ENCODE measurements at regions not wholly inside any gene's neighbourhood (a gene's known extent, or its start where the extent isn't known, plus 50 kb on each side); places are given as distances from the start of the nearest gene placed in this dataset.
"Not testable (repeated sequence)": the region's sequence is repeated elsewhere in the genome, so short reads cannot be mapped to it uniquely, and the experiment has no call there.

- H3K27ac ChIP-seq (ENCODE audit: insufficient read depth, low read length, poor library complexity, severe bottlenecking); DNase-seq; H3K27me3 ChIP-seq (replicated peaks; ENCODE audit: control insufficient read depth, insufficient read depth, low read length, poor library complexity, severe bottlenecking); H3K4me3 ChIP-seq (ENCODE audit: insufficient read depth, low read depth, low read length, poor library complexity, severe bottlenecking); H3K36me3 ChIP-seq (ENCODE audit: control insufficient read depth, insufficient read depth, low read length); H3K4me1 ChIP-seq (ENCODE audit: control insufficient read depth, insufficient read depth, low read length, poor library complexity, severe bottlenecking); H3K9me3 ChIP-seq (ENCODE audit: control insufficient read depth, low read length): not testable (repeated sequence)
These were observed 282.0 kb upstream of the ZNF337 start for GRCh38 chr20:25978450-25979190.

DNA sequence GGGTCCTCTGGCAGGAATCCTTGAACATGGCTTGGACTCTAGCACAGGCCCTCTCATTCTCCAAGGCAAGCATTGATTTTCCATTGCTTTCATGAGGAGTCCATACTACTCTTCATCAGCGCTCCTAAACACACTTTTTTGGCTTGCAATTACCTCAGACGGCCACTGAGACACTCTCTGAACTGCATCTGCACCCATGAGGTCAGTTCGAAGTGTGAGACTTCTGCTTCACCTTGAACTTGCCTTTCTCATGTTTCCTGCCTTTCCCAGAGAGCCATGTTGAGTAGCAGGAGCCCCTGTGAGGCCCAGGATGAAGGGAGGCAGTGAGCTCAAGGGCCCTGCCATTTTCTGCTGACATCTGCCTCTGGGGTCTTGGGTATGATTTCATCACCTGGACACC is 279.2 kb upstream of the ZNF337 start:
- DNase-seq; H3K27ac ChIP-seq (ENCODE audit: insufficient read depth, low read length, poor library complexity, severe bottlenecking); H3K27me3 ChIP-seq (replicated peaks; ENCODE audit: control insufficient read depth, insufficient read depth, low read length, poor library complexity, severe bottlenecking); H3K9me3 ChIP-seq (ENCODE audit: control insufficient read depth, low read length); H3K4me3 ChIP-seq (ENCODE audit: insufficient read depth, low read depth, low read length, poor library complexity, severe bottlenecking); H3K4me1 ChIP-seq (ENCODE audit: control insufficient read depth, insufficient read depth, low read length, poor library complexity, severe bottlenecking); H3K36me3 ChIP-seq (ENCODE audit: control insufficient read depth, insufficient read depth, low read length): not testable (repeated sequence)

DNA sequence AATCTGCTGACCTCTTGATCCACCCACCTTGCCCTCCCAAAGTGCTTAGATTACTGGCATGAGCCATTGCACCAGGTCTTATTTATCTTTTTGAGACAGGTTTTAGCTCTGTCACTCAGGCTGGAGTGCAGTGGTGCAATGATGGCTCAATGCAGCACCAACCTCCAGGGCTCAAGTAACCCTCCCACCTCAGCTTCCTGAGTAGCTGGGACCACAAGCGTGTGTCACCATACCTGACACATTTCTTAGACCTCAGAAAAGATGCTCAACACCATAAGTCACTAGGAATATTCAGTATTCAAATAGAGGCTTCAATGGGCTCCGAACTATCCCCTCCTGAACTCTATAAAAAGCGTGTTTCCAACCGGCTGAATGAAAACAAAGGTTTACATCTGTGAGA is 268.6 kb upstream of the ZNF337 start:
- not testable (repeated sequence) for H3K36me3 ChIP-seq (ENCODE audit: control insufficient read depth, insufficient read depth, low read length); H3K4me3 ChIP-seq (ENCODE audit: insufficient read depth, low read depth, low read length, poor library complexity, severe bottlenecking); H3K27ac ChIP-seq (ENCODE audit: insufficient read depth, low read length, poor library complexity, severe bottlenecking); H3K4me1 ChIP-seq (ENCODE audit: control insufficient read depth, insufficient read depth, low read length, poor library complexity, severe bottlenecking); H3K27me3 ChIP-seq (replicated peaks; ENCODE audit: control insufficient read depth, insufficient read depth, low read length, poor library complexity, severe bottlenecking); H3K9me3 ChIP-seq (ENCODE audit: control insufficient read depth, low read length); DNase-seq

- DNase-seq = not testable (repeated sequence)
These were observed 257.2 kb upstream of the ZNF337 start for GRCh38 chr20:25953876-25954275.

DNA sequence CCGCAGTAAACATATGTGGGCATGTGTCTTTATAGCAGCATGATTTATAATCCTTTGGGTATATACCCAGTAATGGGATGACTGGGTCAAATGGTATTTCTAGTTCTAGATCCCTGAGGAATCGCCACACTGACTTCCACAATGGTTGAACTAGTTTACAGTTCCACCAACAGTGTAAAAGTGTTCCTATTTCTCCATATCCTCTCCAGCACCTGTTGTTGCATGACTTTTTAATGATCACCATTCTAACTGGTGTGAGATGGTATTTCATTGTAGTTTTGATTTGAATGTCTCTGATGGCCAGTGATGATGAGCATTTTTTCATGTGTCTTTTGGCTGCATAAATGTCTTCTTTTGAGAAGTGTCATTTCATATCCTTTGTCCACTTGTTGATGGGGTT is 238.6 kb upstream of the ZNF337 start:
- H3K36me3 ChIP-seq (ENCODE audit: control insufficient read depth, insufficient read depth, low read length); H3K9me3 ChIP-seq (ENCODE audit: control insufficient read depth, low read length); H3K27me3 ChIP-seq (replicated peaks; ENCODE audit: control insufficient read depth, insufficient read depth, low read length, poor library complexity, severe bottlenecking); H3K4me1 ChIP-seq (ENCODE audit: control insufficient read depth, insufficient read depth, low read length, poor library complexity, severe bottlenecking); DNase-seq; H3K4me3 ChIP-seq (ENCODE audit: insufficient read depth, low read depth, low read length, poor library complexity, severe bottlenecking); H3K27ac ChIP-seq (ENCODE audit: insufficient read depth, low read length, poor library complexity, severe bottlenecking): not testable (repeated sequence)

More at GRCh38 chr20:25953876-25954275, 257.2 kb upstream of the ZNF337 start:
- H3K36me3 ChIP-seq (ENCODE audit: control insufficient read depth, insufficient read depth, low read length); H3K27me3 ChIP-seq (replicated peaks; ENCODE audit: control insufficient read depth, insufficient read depth, low read length, poor library complexity, severe bottlenecking); H3K4me1 ChIP-seq (ENCODE audit: control insufficient read depth, insufficient read depth, low read length, poor library complexity, severe bottlenecking); H3K4me3 ChIP-seq (ENCODE audit: insufficient read depth, low read depth, low read length, poor library complexity, severe bottlenecking); H3K9me3 ChIP-seq (ENCODE audit: control insufficient read depth, low read length); H3K27ac ChIP-seq (ENCODE audit: insufficient read depth, low read length, poor library complexity, severe bottlenecking): not testable (repeated sequence)

GRCh38 chr20:25932806-25933205 is 236.2 kb upstream of the ZNF337 start:
- not testable (repeated sequence) for H3K27me3 ChIP-seq (replicated peaks; ENCODE audit: control insufficient read depth, insufficient read depth, low read length, poor library complexity, severe bottlenecking); H3K4me3 ChIP-seq (ENCODE audit: insufficient read depth, low read depth, low read length, poor library complexity, severe bottlenecking); DNase-seq; H3K36me3 ChIP-seq (ENCODE audit: control insufficient read depth, insufficient read depth, low read length); H3K4me1 ChIP-seq (ENCODE audit: control insufficient read depth, insufficient read depth, low read length, poor library complexity, severe bottlenecking); H3K9me3 ChIP-seq (ENCODE audit: control insufficient read depth, low read length); H3K27ac ChIP-seq (ENCODE audit: insufficient read depth, low read length, poor library complexity, severe bottlenecking)

- not testable (repeated sequence) for DNase-seq; H3K27ac ChIP-seq (ENCODE audit: insufficient read depth, low read length, poor library complexity, severe bottlenecking); H3K36me3 ChIP-seq (ENCODE audit: control insufficient read depth, insufficient read depth, low read length); H3K4me3 ChIP-seq (ENCODE audit: insufficient read depth, low read depth, low read length, poor library complexity, severe bottlenecking); H3K27me3 ChIP-seq (replicated peaks; ENCODE audit: control insufficient read depth, insufficient read depth, low read length, poor library complexity, severe bottlenecking); H3K4me1 ChIP-seq (ENCODE audit: control insufficient read depth, insufficient read depth, low read length, poor library complexity, severe bottlenecking); H3K9me3 ChIP-seq (ENCODE audit: control insufficient read depth, low read length)
These were observed 235.5 kb upstream of the ZNF337 start for GRCh38 chr20:25932170-25932569.

DNA sequence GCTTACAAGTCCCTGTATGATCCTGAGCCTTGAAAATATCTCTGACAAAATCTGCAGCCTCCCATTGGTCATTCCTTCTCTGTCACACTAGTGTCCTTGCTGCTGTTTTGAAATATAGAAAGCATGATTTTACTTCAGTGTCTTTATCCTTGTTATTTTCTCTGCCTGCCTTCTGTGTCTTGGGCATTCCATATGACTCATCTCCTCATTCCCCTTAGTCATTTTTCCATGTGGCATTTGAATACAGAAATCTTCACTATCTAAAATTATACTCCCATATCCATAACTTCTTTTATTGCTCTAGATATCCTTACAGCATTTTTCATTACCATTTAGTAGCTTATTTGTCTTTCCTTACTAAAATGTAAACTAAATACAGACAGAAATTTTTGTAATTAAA is 205.7 kb upstream of the ZNF337 start:
- not testable (repeated sequence) for H3K27ac ChIP-seq (ENCODE audit: insufficient read depth, low read length, poor library complexity, severe bottlenecking); H3K27me3 ChIP-seq (replicated peaks; ENCODE audit: control insufficient read depth, insufficient read depth, low read length, poor library complexity, severe bottlenecking); H3K4me3 ChIP-seq (ENCODE audit: insufficient read depth, low read depth, low read length, poor library complexity, severe bottlenecking); H3K4me1 ChIP-seq (ENCODE audit: control insufficient read depth, insufficient read depth, low read length, poor library complexity, severe bottlenecking); H3K9me3 ChIP-seq (ENCODE audit: control insufficient read depth, low read length); H3K36me3 ChIP-seq (ENCODE audit: control insufficient read depth, insufficient read depth, low read length); DNase-seq

GRCh38 chr20:25898663-25899062 is 202.0 kb upstream of the ZNF337 start:
- DNase-seq; H3K36me3 ChIP-seq (ENCODE audit: control insufficient read depth, insufficient read depth, low read length); H3K27ac ChIP-seq (ENCODE audit: insufficient read depth, low read length, poor library complexity, severe bottlenecking): not testable (repeated sequence)

GRCh38 chr20:25879096-25879495 is 182.4 kb upstream of the ZNF337 start:
- H3K4me1 ChIP-seq (ENCODE audit: control insufficient read depth, insufficient read depth, low read length, poor library complexity, severe bottlenecking); DNase-seq; H3K27ac ChIP-seq (ENCODE audit: insufficient read depth, low read length, poor library complexity, severe bottlenecking); H3K9me3 ChIP-seq (ENCODE audit: control insufficient read depth, low read length); H3K4me3 ChIP-seq (ENCODE audit: insufficient read depth, low read depth, low read length, poor library complexity, severe bottlenecking); H3K36me3 ChIP-seq (ENCODE audit: control insufficient read depth, insufficient read depth, low read length); H3K27me3 ChIP-seq (replicated peaks; ENCODE audit: control insufficient read depth, insufficient read depth, low read length, poor library complexity, severe bottlenecking): not testable (repeated sequence)

More at GRCh38 chr20:25898663-25899062, 202.0 kb upstream of the ZNF337 start:
- not testable (repeated sequence) for H3K27me3 ChIP-seq (replicated peaks; ENCODE audit: control insufficient read depth, insufficient read depth, low read length, poor library complexity, severe bottlenecking); H3K4me1 ChIP-seq (ENCODE audit: control insufficient read depth, insufficient read depth, low read length, poor library complexity, severe bottlenecking); H3K4me3 ChIP-seq (ENCODE audit: insufficient read depth, low read depth, low read length, poor library complexity, severe bottlenecking); H3K9me3 ChIP-seq (ENCODE audit: control insufficient read depth, low read length)

All from effector memory CD4-positive, alpha-beta T cell (primary cell).